CD4-positive, alpha-beta T cell (primary cell): ENCODE measurements at regions not wholly inside any gene's neighbourhood (a gene's known extent, or its start where the extent isn't known, plus 50 kb on each side); places are given as distances from the start of the nearest gene placed in this dataset.

Experiments
- ATAC-seq: fragments of 200-7000 bp; cut with Tn5 transposase; one replicate; pipeline ENCODE4 v1.10.0; 2022; ENCODE audit warnings: mild to moderate bottlenecking; ENCODE audit not compliant: poor library complexity
- CTCF ChIA-PET: fragments of 350-600 bp; sonication (Branson Sonifier 250); formaldehyde crosslinking; loops from one replicate; lab custom pipeline; 2021; ENCODE audit warnings: antibody characterized with exemption, inconsistent platforms; lab: Charles Lee
- POLR2A ChIA-PET: fragments of 350-600 bp; sonication (Branson Sonifier 250); formaldehyde crosslinking; loops from one replicate; lab custom pipeline; 2021; ENCODE audit warnings: antibody characterized with exemption, inconsistent platforms; lab: Charles Lee
- DNase-seq, 14 experiments: peaks; one replicate each; pipeline ENCODE4 v3.0.0-alpha.2; 2013 to 2020; ENCODE audit warnings: mixed read lengths in 2 of 14
- H3K27ac ChIP-seq, 2 donors: one replicate each; pipeline versions ENCODE4 v1.5.1 to v1.7.0; 2013; ENCODE audit warnings: low read length in 2 of 2, low read depth in 1 of 2, mild to moderate bottlenecking in 1 of 2
- H3K27me3 ChIP-seq, 2 experiments: 1 replicate in 1 of 2; 2 replicates in 1 of 2; pipeline versions ENCODE4 v1.6.1 to v1.7.0; 2013; ENCODE audit warnings: low read length in 2 of 2, control low read depth in 1 of 2, mild to moderate bottlenecking in 1 of 2, moderate library complexity in 1 of 2; ENCODE audit not compliant: insufficient read depth in 2 of 2, control insufficient read depth in 1 of 2
- H3K36me3 ChIP-seq: one replicate; pipeline ENCODE4 v1.6.1; 2013; ENCODE audit warnings: low read length, control low read depth; ENCODE audit not compliant: insufficient read depth
- H3K4me1 ChIP-seq: one replicate; pipeline ENCODE4 v1.6.1; 2013; ENCODE audit warnings: low read length, control low read depth; ENCODE audit not compliant: insufficient read depth
- H3K4me3 ChIP-seq: one replicate; pipeline ENCODE4 v1.5.1; 2013; ENCODE audit warnings: mild to moderate bottlenecking, low read length, moderate library complexity
- H3K9me3 ChIP-seq, 2 experiments: 1 replicate in 1 of 2; 2 replicates in 1 of 2; pipeline versions ENCODE4 v1.6.1 to v1.7.0; 2013; ENCODE audit warnings: low read length in 2 of 2, mild to moderate bottlenecking in 2 of 2, control low read depth in 1 of 2, moderate library complexity in 1 of 2; ENCODE audit not compliant: control insufficient read depth in 1 of 2, insufficient read depth in 1 of 2
- H3K27ac Mint-ChIP-seq: one replicate; pipeline ENCODE4 v1.8.0; 2020; ENCODE audit warnings: mixed read lengths
- H3K27me3 Mint-ChIP-seq: one replicate; pipeline ENCODE4 v1.8.0; 2021; ENCODE audit warnings: mixed read lengths
- H3K36me3 Mint-ChIP-seq: one replicate; pipeline ENCODE4 v1.8.0; 2021; ENCODE audit warnings: low read depth, mixed read lengths
- H3K4me1 Mint-ChIP-seq: one replicate; pipeline ENCODE4 v1.8.0; 2021; ENCODE audit warnings: low read depth, mixed read lengths
- H3K4me3 Mint-ChIP-seq: one replicate; pipeline ENCODE4 v1.8.0; 2020; ENCODE audit warnings: mild to moderate bottlenecking, mixed read lengths
- H3K9me3 Mint-ChIP-seq: one replicate; pipeline ENCODE4 v1.8.0; 2020; ENCODE audit warnings: mixed read lengths
- CTCF ChIP-seq: fragments of 200-600 bp; IDR thresholded peaks from one replicate; pipeline ENCODE4 v1.8.0; 2022; ENCODE audit warnings: antibody characterized with exemption, mild to moderate bottlenecking
- intact Hi-C, 2 experiments: fragments of 100-400 bp; cut with DNase I in 1 of 2; cut with micrococcal nuclease in 1 of 2; formaldehyde crosslinking; loops; one replicate each; pipeline versions ENCODE4 v1.15.1 to v1.9.0; 2023 to 2025; cut with DNase I, micrococcal nuclease

- DNase-seq (no peak), ATAC-seq (no peak)
- no peaks in the 10 kb centered on the region for H3K27me3 ChIP-seq
- no peak overlapping the region for H3K4me3 Mint-ChIP-seq
- H3K4me1 Mint-ChIP-seq, result no peaks in the 10 kb centered on the region
- no peak overlapping the region for H3K4me3 ChIP-seq
- H3K27ac ChIP-seq, result no peak overlapping the region
- ChIA-PET CTCF (no interaction called here), POLR2A (no interaction called here)
- no peaks in the 10 kb centered on the region for H3K36me3 Mint-ChIP-seq
- no peak for TF ChIP-seq CTCF
- H3K4me1 ChIP-seq, result no peaks in the 10 kb centered on the region
- no peak overlapping the region for H3K27ac Mint-ChIP-seq
- no peaks in the 10 kb centered on the region for H3K9me3 Mint-ChIP-seq
- H3K9me3 ChIP-seq, result no peaks in the 10 kb centered on the region
- intact Hi-C loops, result no loop called here
- H3K36me3 ChIP-seq, result no peaks in the 10 kb centered on the region
- no peaks in the 10 kb centered on the region for H3K27me3 Mint-ChIP-seq
Observed at GRCh38 chr5:152146566-152146965, 221.9 kb upstream of the GLRA1 start.

- no peaks in the 10 kb centered on the region for H3K27me3 Mint-ChIP-seq
- no peak for TF ChIP-seq CTCF
- no peak overlapping the region for H3K4me3 ChIP-seq
- DNase-seq (no peak), ATAC-seq (no peak)
- intact Hi-C loops, result no loop called here
- ChIA-PET CTCF (interaction anchor here (2.6 to 4.9 kb wide), 2 partner anchors 319 to 486 kb away, joined by 9 to 45 read pairs; no protein-coding TSS in a partner anchor), POLR2A (no interaction called here)
- H3K36me3 ChIP-seq, result no peaks in the 10 kb centered on the region
- no peaks in the 10 kb centered on the region for H3K9me3 ChIP-seq
- H3K4me1 Mint-ChIP-seq, result no peaks in the 10 kb centered on the region
- H3K36me3 Mint-ChIP-seq, result no peaks in the 10 kb centered on the region
- H3K4me1 ChIP-seq, result no peaks in the 10 kb centered on the region
- H3K27ac ChIP-seq, result no peak overlapping the region
- no peak overlapping the region for H3K27ac Mint-ChIP-seq
- no peaks in the 10 kb centered on the region for H3K27me3 ChIP-seq
- H3K4me3 Mint-ChIP-seq, result no peak overlapping the region
- no peaks in the 10 kb centered on the region for H3K9me3 Mint-ChIP-seq
Observed at GRCh38 chr5:152144556-152144955, 219.9 kb upstream of the GLRA1 start.

- ChIA-PET POLR2A (interaction anchor here (1.3 kb wide), 1 partner anchor 320 kb away, joined by 5 read pairs; no protein-coding TSS in a partner anchor), CTCF (interaction anchor here (0.9 to 4.9 kb wide), 5 partner anchors 9 to 485 kb away, joined by 3 to 45 read pairs (median 3); no protein-coding TSS in a partner anchor)
- intact Hi-C loops, result no loop called here
- ATAC-seq, result no peak
- Mint-ChIP-seq H3K4me1 (no peaks in the 10 kb centered on the region), H3K27me3 (no peaks in the 10 kb centered on the region), H3K36me3 (no peaks in the 10 kb centered on the region), H3K4me3 (no peak overlapping the region), H3K9me3 (no peaks in the 10 kb centered on the region), H3K27ac (no peak overlapping the region)
- Histone ChIP-seq H3K9me3 (no peaks in the 10 kb centered on the region), H3K27ac (no peak overlapping the region), H3K27me3 (no peaks in the 10 kb centered on the region), H3K4me1 (no peaks in the 10 kb centered on the region), H3K36me3 (no peaks in the 10 kb centered on the region), H3K4me3 (no peak overlapping the region)
- TF ChIP-seq CTCF, result no peak
- DNase-seq, result no peak
Observed at GRCh38 chr5:152144030-152144429, 219.4 kb upstream of the GLRA1 start.
